B cell (primary cell): ENCODE measurements at regions not wholly inside any gene's neighbourhood (a gene's known extent, or its start where the extent isn't known, plus 50 kb on each side); places are given as distances from the start of the nearest gene placed in this dataset.

ENCODE experiments used
- EZH2 ChIP-seq: IDR thresholded peaks from 2 replicates; pipeline ENCODE4 v1.6.1; 2012; ENCODE audit warnings: borderline replicate concordance, low read depth, mild to moderate bottlenecking, moderate library complexity, low read length; ENCODE audit not compliant: insufficient read depth, poor library complexity, severe bottlenecking
- TF ChIP-seq, protein P1 (sequence below): fragments of 200-600 bp; IDR thresholded peaks from one replicate; pipeline ENCODE4 v1.8.0; 2022; ENCODE audit warnings: antibody characterized with exemption, mild to moderate bottlenecking

GRCh38 chr10:83988435-83988834 lies 150.9 kb upstream of the GHITM start:
- TF ChIP-seq, protein P1, sequence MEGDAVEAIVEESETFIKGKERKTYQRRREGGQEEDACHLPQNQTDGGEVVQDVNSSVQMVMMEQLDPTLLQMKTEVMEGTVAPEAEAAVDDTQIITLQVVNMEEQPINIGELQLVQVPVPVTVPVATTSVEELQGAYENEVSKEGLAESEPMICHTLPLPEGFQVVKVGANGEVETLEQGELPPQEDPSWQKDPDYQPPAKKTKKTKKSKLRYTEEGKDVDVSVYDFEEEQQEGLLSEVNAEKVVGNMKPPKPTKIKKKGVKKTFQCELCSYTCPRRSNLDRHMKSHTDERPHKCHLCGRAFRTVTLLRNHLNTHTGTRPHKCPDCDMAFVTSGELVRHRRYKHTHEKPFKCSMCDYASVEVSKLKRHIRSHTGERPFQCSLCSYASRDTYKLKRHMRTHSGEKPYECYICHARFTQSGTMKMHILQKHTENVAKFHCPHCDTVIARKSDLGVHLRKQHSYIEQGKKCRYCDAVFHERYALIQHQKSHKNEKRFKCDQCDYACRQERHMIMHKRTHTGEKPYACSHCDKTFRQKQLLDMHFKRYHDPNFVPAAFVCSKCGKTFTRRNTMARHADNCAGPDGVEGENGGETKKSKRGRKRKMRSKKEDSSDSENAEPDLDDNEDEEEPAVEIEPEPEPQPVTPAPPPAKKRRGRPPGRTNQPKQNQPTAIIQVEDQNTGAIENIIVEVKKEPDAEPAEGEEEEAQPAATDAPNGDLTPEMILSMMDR = no peak
- TF ChIP-seq EZH2 = no peak
